GM21529 (cell line): ENCODE measurements at regions not wholly inside any gene's neighbourhood (a gene's known extent, or its start where the extent isn't known, plus 50 kb on each side); places are given as distances from the start of the nearest gene placed in this dataset.
"Not testable (repeated sequence)": the region's sequence is repeated elsewhere in the genome, so short reads cannot be mapped to it uniquely, and the experiment has no call there.

Experiments used
- ATAC-seq: cut with Tn5 transposase; IDR thresholded peaks from one replicate; pipeline ENCODE4 v1.9.1; 2021; ENCODE audit not compliant: unreplicated experiment

- no peak for ATAC-seq
Measured at GRCh38 chr21:15199414-15200383, 134.9 kb upstream of the NRIP1 start.

GRCh38 chr21:15203740-15204139, 138.9 kb upstream of the NRIP1 start:
- ATAC-seq: no peak

GRCh38 chr21:15204140-15204969, 139.6 kb upstream of the NRIP1 start:
- no peak for ATAC-seq

GRCh38 chr21:15204970-15205286, 140.1 kb upstream of the NRIP1 start:
- ATAC-seq: no peak

- ATAC-seq: peak; percentile 93
Measured at GRCh38 chr21:15206514-15206913, 141.7 kb upstream of the NRIP1 start.

GRCh38 chr21:15207231-15207630, 142.4 kb upstream of the NRIP1 start:
- no peak for ATAC-seq

GRCh38 chr21:15207635-15208370, 143.0 kb upstream of the NRIP1 start:
- ATAC-seq: no peak

- ATAC-seq: no peak
Measured at GRCh38 chr21:15208786-15209185, 144.0 kb upstream of the NRIP1 start.

- ATAC-seq: no peak
Measured at GRCh38 chr21:15209224-15209623, 144.4 kb upstream of the NRIP1 start.

- no peak for ATAC-seq
Measured at GRCh38 chr21:15210235-15210678, 145.5 kb upstream of the NRIP1 start.

GRCh38 chr21:15211491-15212133, 146.8 kb upstream of the NRIP1 start:
- no peak for ATAC-seq

GRCh38 chr21:15212206-15212605, 147.4 kb upstream of the NRIP1 start:
- no peak for ATAC-seq

- not testable (repeated sequence) for ATAC-seq
Measured at GRCh38 chr21:15218476-15218875, 153.7 kb upstream of the NRIP1 start.

- no peak for ATAC-seq
Measured at GRCh38 chr21:15219039-15219438, 154.2 kb upstream of the NRIP1 start.

GRCh38 chr21:15219894-15220293, 155.1 kb upstream of the NRIP1 start:
- ATAC-seq: no peak

GRCh38 chr21:15221799-15222386, 157.1 kb upstream of the NRIP1 start:
- ATAC-seq: no peak

GRCh38 chr21:15222707-15223106, 157.9 kb upstream of the NRIP1 start:
- ATAC-seq: no peak

- no peak for ATAC-seq
Measured at GRCh38 chr21:15224346-15225086, 159.7 kb upstream of the NRIP1 start.

GRCh38 chr21:15227919-15228318, 163.1 kb upstream of the NRIP1 start:
- ATAC-seq: no peak

GRCh38 chr21:15229390-15229789, 164.6 kb upstream of the NRIP1 start:
- no peak for ATAC-seq
